Activated T-cell treated with anti-CD3 and anti-CD28 coated beads for 4 hours (primary cell): ENCODE measurements at regions not wholly inside any gene's neighbourhood (a gene's known extent, or its start where the extent isn't known, plus 50 kb on each side); places are given as distances from the start of the nearest gene placed in this dataset.
A peak's percentile ranks its signal among the peaks of the same experiment; 100 is the strongest.

Source experiments
- DNase-seq: peaks from one replicate; pipeline ENCODE4 v3.0.0-alpha.2; 2020

DNA sequence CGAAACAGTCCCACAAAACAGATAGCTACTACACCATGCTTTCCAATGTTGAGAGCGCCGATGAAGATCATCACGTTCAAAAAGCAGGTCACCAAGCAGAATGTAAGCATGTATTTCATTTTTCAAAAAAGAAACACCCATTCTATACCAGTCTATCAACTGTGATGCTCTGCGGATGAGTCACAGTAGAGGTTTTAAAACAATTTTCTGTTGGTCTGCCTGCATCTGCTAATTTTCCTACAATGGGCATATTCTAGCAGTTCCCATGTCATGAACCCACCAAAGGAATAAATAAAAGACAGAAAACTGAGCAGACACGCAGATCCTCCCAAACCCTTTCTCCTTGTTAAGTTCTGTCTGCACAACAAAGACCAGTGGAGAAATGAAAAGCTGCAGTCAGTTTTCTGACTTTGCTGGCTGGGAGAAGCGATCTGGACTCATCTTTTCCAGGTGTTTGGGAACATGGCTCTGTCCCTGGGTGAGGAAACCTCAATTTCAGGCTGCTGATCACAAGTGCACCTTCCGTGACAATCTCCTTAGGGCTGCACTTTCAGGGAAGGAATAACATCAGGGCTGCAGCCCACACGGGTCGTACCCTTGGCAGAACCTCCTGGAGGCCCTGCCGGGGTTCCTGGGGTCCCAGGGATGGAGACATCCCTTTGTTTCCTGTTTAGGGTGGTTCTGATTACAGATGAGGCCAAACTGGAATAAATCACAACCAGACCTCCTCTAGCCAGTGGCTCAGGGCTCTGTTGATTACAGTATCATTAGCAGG is 200.1 kb downstream of the BMP7 start:
- DNase-seq, result no peak

DNA sequence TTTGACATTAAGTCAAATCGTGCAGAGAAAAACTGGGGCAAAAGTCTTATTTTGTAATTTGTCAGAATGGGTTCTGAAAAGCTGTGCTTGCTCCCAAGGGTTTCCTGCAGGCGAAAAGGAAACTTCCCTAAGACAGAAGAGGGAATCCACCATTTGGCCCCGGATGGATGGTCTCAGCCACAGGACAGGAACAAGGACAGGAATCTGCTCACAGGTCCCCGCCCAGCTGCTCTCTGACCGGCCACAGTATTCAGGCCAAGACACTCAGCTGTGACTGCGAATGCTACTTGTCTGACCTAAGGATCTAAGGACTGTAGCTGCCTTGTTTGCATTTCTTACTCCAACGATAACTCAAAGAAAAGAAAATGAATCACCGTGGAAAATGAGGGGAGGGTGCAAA is 197.0 kb downstream of the BMP7 start:
- no peak for DNase-seq

DNA sequence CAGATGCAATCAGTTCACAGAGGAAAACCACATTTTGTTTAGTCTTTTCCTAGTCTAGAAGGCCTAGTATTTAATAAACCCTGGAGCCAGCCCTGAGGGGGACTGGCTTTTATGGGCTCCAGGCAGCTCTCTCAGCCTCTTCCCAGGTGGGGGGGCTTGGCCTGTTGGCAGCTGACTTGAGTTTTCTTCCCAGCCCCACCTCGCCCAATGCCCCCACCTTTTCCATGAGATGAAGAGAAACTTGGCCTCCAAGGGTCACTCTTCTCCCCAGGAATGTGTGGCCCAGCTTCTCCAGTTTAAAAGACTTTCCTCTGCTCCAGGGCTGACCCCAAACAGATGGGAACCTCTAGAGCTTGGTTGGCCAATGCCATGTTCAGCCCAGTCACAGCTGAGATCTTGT is 196.1 kb downstream of the BMP7 start:
- no peak for DNase-seq

DNA sequence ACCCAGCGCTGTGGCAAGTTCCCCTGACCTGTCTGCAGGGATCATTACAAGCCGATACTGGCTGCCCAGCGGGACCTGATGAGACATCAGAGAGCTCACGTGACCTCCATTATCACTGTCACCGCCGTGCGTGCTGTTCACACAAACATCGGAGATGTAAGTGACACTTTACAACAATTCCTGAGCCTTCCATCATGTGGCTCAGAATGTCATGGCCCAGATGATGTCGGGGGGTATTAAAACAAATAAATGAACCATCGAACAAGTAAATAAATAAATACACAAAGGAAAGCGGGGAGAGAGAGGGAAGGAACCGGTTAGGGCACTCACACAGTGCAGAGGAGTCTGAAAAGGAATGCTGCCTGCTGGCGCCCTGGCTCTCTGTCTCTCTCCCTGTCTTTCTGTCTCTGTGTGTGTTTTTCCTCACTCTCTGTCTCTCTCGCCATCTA is 195.1 kb downstream of the BMP7 start:
- DNase-seq, result no peak

DNA sequence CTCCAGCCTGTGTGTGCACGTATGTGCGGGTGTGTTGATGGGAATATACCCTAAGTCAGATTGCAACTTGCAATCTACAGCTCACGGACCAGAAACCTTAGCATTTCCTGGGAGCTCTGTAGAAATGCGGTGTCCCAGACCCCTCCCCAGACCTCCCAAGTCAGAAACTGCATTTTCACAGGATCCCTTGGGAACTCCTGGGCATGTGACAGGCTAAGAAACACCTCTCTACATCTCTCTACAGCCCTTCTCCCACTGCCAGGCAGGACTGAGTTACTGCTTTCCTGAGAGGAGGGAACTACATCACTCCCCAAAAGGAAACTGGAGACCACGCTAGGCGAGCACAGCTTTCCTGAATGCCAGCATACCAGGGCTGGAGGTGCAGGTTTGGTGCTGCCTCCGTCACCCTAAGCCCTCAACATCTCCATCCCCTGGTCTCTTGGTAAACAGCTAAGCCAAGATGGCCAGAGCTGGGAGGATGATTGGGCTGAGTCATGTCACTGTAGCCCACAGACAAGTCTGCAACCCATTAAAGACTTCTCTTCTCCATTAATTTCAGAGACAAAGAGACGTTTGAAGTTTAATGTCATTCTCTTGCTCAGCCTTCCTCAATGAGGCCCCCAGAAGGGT is 194.4 kb downstream of the BMP7 start:
- no peak for DNase-seq

DNA sequence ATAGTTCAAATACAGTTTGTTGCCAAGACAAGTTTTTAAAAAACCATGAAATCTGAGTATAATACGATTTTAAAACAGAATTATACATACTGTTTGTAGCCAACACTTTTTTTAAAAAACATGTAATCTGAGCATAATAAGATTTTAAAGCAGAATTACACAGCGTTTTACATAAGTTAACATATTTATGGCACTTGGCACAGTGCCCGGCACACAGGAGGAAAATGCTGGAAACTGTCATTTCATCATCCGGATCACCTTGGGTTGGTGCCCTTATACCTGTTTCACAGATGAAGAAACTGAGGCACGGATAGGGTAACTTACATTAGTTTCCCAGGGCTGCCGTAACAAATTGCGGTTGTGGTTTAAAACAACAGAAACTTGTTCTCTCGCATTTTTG is 193.0 kb downstream of the BMP7 start:
- no peak for DNase-seq

DNA sequence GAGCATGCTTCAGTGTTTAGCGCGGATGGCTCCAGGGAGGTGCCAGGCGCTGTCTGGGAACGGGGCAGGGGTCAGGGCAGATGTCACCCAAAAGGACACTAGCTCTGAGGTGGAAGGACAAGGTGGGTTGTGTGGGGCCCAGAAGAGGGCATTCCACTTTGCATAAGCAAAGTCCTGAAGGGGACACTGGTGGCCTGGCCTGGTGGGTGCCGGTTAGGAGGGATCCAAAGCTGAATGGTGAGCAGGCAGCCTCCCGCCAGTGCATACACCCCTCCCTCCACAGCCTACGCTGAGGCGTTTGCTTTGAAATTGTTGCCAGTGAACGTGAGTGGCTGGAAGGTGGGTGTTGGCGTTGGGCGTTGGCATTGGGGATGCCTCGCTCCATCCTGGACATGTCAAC is 192.1 kb downstream of the BMP7 start:
- no peak for DNase-seq

DNA sequence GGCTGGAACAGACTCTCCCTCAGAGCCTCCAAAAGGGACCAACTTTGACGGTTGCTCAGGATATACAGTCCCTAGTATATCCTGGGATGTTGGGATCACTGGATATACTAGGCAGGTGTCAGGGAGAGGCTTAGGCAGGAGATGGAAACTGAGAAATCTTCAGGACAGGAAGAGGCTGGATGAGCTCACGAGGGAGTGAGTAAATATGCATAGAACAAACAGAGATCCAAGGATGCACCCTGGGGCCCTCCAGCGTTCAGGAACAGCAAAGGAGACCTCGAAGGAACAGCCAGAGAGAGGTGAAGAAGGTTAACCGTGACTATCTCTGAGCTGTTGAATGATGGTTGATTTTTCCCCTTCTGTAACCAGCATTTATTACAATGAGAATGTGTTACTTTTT is 191.3 kb downstream of the BMP7 start:
- no peak for DNase-seq

DNA sequence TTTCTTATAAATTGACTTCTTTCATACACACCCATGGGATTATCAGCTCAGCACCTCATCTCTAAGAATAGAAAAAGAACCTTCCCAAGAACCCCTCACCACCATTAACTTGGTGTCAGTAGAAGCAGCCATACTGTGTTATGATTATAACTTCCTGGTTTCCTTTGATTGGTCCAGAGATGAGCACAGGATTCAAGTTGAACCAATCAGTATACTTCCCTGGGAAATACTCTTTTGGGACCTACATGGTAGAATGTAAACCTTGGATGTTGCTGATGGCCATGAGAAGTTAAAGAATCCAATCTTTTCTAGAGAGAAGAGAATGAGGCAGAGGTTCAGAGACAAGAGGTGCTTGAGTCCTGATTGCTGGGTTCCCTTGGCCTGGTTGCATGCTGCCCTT is 190.8 kb downstream of the BMP7 start:
- no peak for DNase-seq

DNA sequence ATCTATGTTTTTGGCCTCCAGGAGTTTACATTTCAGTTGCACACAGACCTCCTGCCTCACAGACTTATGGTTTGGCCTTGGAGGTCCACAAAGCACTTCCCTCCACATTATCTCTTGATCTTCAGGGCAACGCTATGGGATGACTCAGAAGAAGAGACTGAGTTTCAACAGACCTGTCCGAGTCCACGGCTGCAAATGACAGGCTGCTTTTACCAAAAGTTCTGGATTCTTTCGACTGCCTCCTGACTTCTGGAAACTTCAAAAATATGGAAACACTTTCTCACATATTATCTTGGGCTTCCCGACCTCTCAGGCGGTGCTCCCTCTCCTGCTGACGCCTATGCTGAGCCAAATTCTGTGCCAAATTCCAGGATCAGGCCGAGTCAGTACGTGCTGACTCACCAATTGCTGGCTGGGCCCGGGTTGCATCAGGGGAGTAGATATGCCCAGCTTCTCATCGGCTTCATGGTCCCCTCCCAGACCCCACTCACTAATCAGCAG is 190.2 kb downstream of the BMP7 start:
- DNase-seq, result no peak

DNA sequence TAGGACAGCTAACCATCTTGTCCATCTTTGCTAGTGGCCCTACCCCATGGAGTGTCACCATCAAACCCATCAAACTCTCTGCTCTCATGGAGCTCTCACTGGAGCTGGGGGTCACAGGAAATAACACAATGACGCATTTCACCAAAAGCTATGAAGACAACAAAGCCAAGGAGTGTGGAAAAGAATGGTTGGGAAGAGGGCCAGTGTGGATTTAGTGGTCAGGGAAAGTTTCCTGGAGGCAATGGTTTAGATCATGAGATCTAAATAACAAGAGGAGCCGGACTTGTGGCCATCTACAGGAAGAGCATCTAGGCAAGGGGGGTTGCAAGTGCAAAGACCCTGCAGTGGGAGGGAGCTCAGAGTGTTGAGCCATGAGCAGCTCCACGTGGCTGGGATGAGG is 189.5 kb downstream of the BMP7 start:
- no peak for DNase-seq

DNA sequence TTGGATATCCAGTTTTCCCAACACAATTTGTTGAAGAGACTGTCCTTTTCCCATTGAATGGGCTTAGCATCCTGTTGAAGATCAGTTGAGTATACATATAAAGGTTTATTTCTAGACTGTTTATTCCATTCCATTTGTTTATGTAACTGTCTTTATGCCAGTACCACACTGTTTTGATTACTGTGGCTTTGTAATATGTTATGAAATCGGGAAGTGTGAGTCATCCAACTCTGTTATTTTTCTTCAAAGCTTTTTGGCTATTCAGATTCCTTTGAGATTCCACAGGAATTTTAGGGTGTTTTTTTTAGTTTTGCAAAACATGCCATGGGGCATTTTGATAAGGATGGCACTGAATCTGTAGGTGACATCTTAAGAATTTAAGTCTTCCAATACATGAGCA is 188.3 kb downstream of the BMP7 start:
- no peak for DNase-seq

DNA sequence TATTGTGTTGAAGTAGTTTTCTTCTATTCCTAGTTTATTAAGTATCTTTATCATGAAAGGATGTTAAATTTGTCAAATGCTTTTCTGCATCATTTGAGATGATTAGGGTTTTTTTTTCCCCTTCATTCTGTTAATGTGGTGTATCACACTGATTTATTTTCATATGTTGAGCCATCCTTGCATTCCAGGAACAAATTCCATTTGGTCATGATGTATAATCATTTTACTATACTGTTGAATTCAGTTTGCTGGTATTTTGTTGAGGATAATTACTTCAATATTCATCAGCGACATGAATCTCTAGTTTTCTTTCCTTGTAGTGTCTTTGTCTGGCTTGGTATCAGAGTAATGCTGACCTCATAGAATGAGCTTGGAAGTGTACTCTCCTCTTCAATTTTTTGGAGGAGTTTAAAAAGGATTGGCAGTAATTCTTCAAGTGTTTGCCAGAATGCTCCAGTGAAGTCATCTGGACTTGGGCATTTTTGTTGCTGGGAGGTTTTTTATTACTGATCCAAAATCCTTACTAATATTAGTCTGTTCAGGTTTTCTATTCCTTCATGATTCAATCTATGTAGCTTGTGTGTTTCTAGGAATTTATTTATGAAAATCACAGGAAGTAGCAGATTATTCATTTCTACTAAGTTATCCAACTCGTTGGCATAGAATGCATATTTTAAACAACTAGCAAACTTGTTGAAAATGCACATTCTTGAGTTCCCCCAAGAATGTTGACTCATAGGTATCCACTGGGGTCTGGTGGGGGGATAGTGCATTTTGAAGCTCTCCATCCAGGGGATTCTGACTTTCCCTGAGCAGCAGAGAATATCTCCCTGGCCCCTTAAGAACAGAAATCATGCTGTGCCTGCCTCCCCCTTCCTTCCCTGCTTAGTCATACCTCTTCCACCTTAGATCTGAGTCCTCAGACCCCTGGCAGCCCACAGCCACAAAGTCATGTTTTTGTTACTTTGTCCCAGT is 187.1 kb downstream of the BMP7 start:
- no peak for DNase-seq

DNA sequence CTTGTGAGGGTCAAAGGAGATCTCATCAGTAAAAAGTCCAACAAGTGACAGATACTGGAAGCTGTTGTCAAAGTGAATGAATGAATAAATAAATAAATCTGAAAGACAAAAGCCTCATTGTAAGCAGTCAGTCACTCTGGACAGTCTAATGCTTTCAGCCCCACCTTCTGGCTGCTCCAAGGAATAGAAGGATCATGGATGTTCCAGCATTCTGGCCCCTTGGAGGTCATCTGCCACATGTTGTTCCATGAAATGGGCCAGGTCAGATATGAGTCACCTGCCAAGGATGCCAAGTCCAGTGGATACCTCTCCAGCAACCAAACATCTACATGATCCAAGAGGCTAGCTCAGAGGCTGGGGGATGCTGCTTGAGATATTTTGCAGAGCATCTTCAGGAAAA is 185.6 kb downstream of the BMP7 start:
- DNase-seq, result no peak

DNA sequence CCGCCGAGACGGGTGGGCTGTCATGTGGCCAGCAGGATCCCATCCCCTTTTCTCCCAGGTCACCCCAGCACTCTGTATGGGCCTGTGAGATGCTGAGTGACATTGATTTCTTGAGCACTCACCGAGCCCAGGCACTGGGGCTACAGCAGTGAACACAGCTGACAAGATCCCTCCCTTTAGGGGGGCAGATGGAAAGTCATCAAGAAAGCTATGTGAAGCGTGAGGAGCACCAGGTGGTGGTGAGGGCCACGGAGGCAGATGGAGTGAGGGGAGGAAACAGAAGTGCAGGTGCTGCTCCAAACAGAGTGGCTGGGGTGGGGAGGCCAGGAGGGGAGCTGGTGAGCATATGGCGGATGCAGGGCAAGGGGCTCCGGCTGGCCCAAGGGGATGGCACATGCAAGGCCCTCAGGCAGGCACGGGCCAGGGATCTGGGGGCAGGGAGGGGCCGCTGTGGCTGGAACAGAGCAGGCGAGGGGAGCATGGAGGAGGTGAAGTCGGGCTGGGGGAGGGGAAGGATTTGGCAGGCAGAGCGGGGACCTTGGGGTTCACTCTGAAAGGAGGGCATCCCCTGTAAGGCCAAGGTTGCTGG is 184.0 kb downstream of the BMP7 start:
- no peak for DNase-seq

DNA sequence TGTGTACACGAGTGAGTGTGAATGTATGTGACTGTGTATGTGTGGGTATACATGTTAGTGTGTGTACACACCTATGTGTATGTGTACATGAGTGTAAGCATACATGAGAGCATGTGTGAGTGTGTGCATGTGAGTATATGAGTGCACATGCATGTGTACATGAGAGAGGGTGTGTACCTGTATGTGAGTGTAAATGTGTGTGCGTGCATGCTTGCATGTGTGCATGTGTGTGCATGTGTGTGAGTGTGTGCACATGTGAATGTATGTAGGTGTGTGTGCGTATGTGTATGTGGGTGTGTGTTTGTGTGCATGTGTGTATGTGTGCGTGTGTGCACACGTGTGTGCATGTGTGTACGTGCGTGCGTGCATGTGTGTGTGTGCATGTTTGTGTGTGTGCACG is 183.4 kb downstream of the BMP7 start:
- DNase-seq, result no peak

DNA sequence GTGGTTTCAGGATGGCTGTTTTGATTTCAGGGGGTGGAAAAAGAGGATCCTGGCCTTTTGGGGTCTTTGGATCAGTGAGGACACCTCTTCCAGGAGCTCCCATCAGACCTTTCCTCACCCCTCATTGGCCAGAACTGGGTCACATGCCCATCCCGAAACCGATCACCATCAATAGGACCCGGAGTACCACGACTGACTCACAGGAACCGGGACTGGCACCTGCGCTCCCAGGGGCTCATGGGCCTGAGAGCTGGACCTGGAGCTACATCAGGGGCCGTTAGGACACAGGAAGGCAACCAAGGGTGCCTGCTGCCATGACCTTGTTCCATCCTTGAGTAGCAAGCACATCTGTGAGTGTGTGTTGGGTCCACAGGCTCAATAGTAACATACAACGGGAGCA is 180.4 kb downstream of the BMP7 start:
- DNase-seq, result no peak

DNA sequence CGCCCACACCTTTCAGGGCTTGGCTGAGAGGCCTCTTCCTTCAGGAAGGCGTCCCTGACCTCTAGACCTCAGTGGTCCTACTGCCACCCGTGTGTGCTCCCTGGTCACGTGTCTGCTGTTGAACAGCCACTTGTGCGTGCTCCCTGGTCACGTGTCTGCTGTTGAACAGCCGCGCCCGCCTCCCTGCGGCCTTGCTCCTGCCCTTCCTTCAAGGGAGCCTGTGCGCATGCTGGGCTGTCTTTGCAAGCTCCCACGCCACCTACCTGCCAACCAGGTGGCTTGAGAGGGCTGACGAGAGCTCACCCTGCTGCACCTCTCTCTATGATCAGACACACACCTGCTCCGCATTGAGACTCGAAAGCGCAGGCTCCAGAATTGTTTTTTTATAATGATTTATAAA is 179.3 kb downstream of the BMP7 start:
- DNase-seq, result no peak

DNA sequence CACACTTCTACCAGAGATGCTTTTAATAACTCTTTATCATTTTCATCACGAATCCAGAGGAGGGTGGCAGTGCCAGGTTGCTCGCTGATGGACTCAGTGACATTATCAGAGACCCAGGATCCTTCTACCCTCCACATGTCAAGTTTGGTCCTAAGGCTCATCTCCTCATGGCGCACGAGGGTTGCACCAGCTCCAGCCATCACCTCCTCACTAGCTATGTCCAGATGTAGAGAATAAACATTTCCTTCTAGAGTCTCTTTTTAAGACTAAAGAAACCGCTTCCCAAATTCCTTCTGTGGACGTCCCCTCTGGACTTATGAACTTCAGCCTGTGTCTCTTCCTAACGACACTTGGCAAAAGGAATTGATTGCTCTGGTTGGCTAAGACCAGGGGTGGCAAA is 178.7 kb downstream of the BMP7 start:
- no peak for DNase-seq

DNA sequence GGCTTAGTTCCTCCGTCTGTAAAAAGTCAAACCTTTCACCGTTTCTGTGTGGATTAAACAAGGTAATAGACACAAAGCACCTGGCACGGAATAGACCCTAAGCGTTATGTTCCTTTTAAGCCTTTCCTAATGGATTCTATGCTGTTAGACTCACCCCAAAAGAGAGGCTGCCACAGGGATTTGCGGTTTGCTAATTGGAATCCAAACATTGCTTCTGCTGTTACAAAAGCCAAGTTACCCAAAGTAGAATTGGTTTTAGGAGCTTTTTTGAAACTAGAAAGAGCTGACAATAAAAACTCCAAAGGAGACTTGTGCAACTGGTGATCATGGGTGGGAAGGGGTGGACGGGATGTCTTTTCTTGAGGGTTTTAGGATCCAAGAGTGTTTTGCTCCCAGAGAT is 178.0 kb downstream of the BMP7 start:
- no peak for DNase-seq

DNA sequence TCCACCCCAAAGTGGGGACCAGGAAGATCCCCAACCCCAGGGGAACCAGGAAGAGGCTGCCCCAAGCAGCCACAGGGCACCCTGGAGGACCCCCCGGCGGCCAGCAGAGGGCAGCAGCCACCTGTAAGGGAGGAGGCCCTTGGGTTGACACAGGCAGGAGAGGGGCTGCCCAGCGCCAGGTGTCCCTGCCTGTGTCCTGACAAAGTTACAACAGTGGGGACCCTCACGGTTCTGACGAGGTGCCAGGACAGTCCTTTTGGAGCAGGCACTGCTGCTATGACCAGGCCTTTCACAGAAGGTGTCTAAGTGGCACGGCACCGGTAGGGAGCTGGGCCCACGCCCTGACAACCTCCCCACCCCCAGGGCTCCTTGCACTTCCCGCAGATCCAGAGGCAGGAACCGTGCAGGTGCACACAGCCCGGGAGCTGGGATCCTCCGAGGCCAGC is 176.7 kb downstream of the BMP7 start:
- DNase-seq, result peak; percentile 33

DNA sequence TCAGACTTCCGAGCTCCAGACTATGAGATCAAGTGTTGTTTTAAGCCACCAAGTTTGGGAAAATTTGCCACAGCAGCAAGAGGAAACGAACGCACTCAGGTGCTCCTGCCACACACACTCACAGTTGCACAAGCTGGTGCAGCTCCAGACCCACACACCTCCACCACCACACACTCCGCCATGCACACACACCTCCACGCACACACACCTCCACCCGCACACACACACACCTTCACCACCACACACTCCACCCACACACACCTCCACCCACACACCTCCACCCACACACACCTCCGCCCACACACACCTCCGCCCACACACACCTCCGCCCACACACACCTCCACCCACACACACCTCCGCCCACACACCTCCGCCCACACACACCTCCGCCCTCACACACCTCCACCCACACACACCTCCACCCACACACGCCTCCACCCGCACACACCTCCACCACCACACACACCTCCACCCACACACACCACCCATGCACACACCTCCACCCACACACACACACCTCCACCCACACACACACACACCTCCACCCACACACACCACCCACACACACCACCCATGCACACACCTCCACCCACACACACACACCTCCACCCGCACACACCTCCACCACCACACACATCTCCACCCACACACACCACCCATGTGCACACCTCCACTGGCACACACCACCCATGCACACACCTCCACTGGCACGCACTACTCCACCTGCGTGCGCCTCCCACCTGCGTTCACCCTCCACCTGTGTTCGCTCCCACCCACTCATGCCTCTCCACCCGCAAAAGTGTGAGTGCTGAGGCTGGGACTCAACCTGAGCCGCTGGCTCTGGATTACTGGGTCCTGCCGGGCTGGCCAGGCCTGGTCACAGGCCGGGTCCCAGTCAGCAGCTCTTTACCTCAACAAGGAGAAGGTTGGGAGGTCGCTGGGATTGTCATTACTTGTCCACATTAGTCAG is 175.6 kb downstream of the BMP7 start:
- DNase-seq, result peak; percentile 2
